ENCODE measurements at regions not wholly inside any gene's neighbourhood (a gene's known extent, or its start where the extent isn't known, plus 50 kb on each side); places are given as distances from the start of the nearest gene placed in this dataset.

- TF ChIP-seq, protein P1, sequence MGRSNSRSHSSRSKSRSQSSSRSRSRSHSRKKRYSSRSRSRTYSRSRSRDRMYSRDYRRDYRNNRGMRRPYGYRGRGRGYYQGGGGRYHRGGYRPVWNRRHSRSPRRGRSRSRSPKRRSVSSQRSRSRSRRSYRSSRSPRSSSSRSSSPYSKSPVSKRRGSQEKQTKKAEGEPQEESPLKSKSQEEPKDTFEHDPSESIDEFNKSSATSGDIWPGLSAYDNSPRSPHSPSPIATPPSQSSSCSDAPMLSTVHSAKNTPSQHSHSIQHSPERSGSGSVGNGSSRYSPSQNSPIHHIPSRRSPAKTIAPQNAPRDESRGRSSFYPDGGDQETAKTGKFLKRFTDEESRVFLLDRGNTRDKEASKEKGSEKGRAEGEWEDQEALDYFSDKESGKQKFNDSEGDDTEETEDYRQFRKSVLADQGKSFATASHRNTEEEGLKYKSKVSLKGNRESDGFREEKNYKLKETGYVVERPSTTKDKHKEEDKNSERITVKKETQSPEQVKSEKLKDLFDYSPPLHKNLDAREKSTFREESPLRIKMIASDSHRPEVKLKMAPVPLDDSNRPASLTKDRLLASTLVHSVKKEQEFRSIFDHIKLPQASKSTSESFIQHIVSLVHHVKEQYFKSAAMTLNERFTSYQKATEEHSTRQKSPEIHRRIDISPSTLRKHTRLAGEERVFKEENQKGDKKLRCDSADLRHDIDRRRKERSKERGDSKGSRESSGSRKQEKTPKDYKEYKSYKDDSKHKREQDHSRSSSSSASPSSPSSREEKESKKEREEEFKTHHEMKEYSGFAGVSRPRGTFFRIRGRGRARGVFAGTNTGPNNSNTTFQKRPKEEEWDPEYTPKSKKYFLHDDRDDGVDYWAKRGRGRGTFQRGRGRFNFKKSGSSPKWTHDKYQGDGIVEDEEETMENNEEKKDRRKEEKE (IDR thresholded peaks at IDR 0.05) = no peak
- TF ChIP-seq POLR2A (IDR thresholded peaks at IDR 0.05; ENCODE audit: low read depth, low read length) = no peak
- no peak for TF ChIP-seq POLR2AphosphoS5 (IDR thresholded peaks at IDR 0.05; ENCODE audit: low read length)
- TF ChIP-seq EZH2 (IDR thresholded peaks at IDR 0.05; ENCODE audit: borderline replicate concordance, control insufficient read depth, low read depth, low read length) = no peak
- no peak for TF ChIP-seq NR2F1 (conservative IDR thresholded peaks at IDR 0.05)
- TF ChIP-seq CBFB (IDR thresholded peaks at IDR 0.05; ENCODE audit: low read depth) = no peak
- TF ChIP-seq ZBED1 (IDR thresholded peaks at IDR 0.05; ENCODE audit: borderline replicate concordance) = no peak
- no peak for TF ChIP-seq YY1 (IDR thresholded peaks at IDR 0.05; ENCODE audit: low read depth, low read length)
- TF ChIP-seq CTCF (IDR thresholded peaks at IDR 0.05 in 2 of 3, conservative IDR thresholded peaks at IDR 0.05 in 1 of 3; ENCODE audit: control insufficient read depth in 2 of 3, extremely low read depth in 1 of 3, insufficient read depth in 1 of 3, low read depth in 3 of 3, low read length in 3 of 3) = no peak
- TF ChIP-seq YBX1 (IDR thresholded peaks at IDR 0.05) = no peak
These were observed 84.6 kb upstream of the GRAMD2B start for GRCh38 chr5:126338635-126339034.

All from GM12878 (cell line).